ENCODE measurements at regions not wholly inside any gene's neighbourhood (a gene's known extent, or its start where the extent isn't known, plus 50 kb on each side); places are given as distances from the start of the nearest gene placed in this dataset.

- no peak for DNase-seq
Observed at GRCh38 chr2:78498125-78498524, 527.4 kb upstream of the REG3G start.

GRCh38 chr2:78506301-78506700 is 519.2 kb upstream of the REG3G start:
- DNase-seq: no peak

GRCh38 chr2:78521938-78522337 is 503.6 kb upstream of the REG3G start:
- DNase-seq: no peak

GRCh38 chr2:78532762-78533379 is 492.6 kb upstream of the REG3G start:
- no peak for DNase-seq

GRCh38 chr2:78535395-78535794 is 490.1 kb upstream of the REG3G start:
- no peak for DNase-seq

- no peak for DNase-seq
Observed at GRCh38 chr2:78538322-78538721, 487.2 kb upstream of the REG3G start.

GRCh38 chr2:78540255-78540654 is 485.2 kb upstream of the REG3G start:
- DNase-seq: no peak

- no peak for DNase-seq
Observed at GRCh38 chr2:78541088-78541450, 484.4 kb upstream of the REG3G start.

GRCh38 chr2:78541451-78542267 is 483.8 kb upstream of the REG3G start:
- peak; percentile 10 for DNase-seq

- no peak for DNase-seq
Observed at GRCh38 chr2:78546843-78547242, 478.7 kb upstream of the REG3G start.

GRCh38 chr2:78549766-78550165 is 475.7 kb upstream of the REG3G start:
- no peak for DNase-seq

- no peak for DNase-seq
Observed at GRCh38 chr2:78553866-78554647, 471.4 kb upstream of the REG3G start.

- no peak for DNase-seq
Observed at GRCh38 chr2:78561876-78562275, 463.6 kb upstream of the REG3G start.

GRCh38 chr2:78564666-78565065 is 460.8 kb upstream of the REG3G start:
- DNase-seq: no peak

GRCh38 chr2:78568782-78569373 is 456.6 kb upstream of the REG3G start:
- DNase-seq: no peak

- DNase-seq: no peak
Observed at GRCh38 chr2:78576409-78576808, 449.1 kb upstream of the REG3G start.

GRCh38 chr2:78585871-78586270 is 439.6 kb upstream of the REG3G start:
- DNase-seq: no peak

GRCh38 chr2:78586316-78586715 is 439.2 kb upstream of the REG3G start:
- DNase-seq: no peak

GRCh38 chr2:78589871-78590270 is 435.6 kb upstream of the REG3G start:
- no peak for DNase-seq

GRCh38 chr2:78592491-78592890 is 433.0 kb upstream of the REG3G start:
- DNase-seq: no peak

GRCh38 chr2:78601113-78601512 is 424.4 kb upstream of the REG3G start:
- DNase-seq: no peak

GRCh38 chr2:78602862-78603261 is 422.6 kb upstream of the REG3G start:
- no peak for DNase-seq

GRCh38 chr2:78606895-78607294 is 418.6 kb upstream of the REG3G start:
- DNase-seq: no peak

- DNase-seq: no peak
Observed at GRCh38 chr2:78614726-78615125, 410.8 kb upstream of the REG3G start.

Data from NCI-H2029 treated with DMSO at 0.1 percent for 48 hours (cell line).